IMR-90 (cell line): ENCODE measurements at regions not wholly inside any gene's neighbourhood (a gene's known extent, or its start where the extent isn't known, plus 50 kb on each side); places are given as distances from the start of the nearest gene placed in this dataset.

Experiments
- ATAC-seq: fragments of 200-7000 bp; cut with Tn5 transposase; 2 replicates; pipeline ENCODE4 v1.9.1; 2020; ENCODE audit warnings: low read depth, mild to moderate bottlenecking, moderate library complexity
- BruUV-seq: library from RNA; stranded (reverse); fragments of 400-500 nt; replicated peaks from 2 replicates; lab custom pipeline; 2021; lab: Mats Ljungman, UMichigan
- CTCF ChIA-PET: fragments of 300-600 bp; formaldehyde crosslinking; extraction: SDS; loops from one replicate; lab custom pipeline; 2021; ENCODE audit warnings: antibody characterized with exemption; lab: Yijun Ruan, JAX
- POLR2A ChIA-PET: fragments of 300-600 bp; sonication (Branson Sonifier 250); formaldehyde crosslinking; loops from one replicate; lab custom pipeline; 2022; ENCODE audit warnings: antibody characterized with exemption; ENCODE audit not compliant: unreplicated experiment; lab: Charles Lee
- DNase-seq: peaks from one replicate; pipeline ENCODE4 v3.0.0; 2013
- H2AFZ ChIP-seq: replicated peaks from 2 replicates; pipeline ENCODE3; 2013; ENCODE audit warnings: low read length, mild to moderate bottlenecking; ENCODE audit not compliant: poor library complexity
- H2AK5ac ChIP-seq: 2 replicates; pipeline ENCODE4 v1.6.1; 2013; ENCODE audit warnings: low read depth, low read length, inconsistent platforms
- H2AK9ac ChIP-seq: replicated peaks from 2 replicates; pipeline ENCODE3; 2013; ENCODE audit warnings: mild to moderate bottlenecking, low read depth, low read length, moderate library complexity; ENCODE audit not compliant: poor library complexity
- H2BK120ac ChIP-seq: 2 replicates; pipeline ENCODE4 v1.6.1; 2013; ENCODE audit warnings: low read depth, low read length, inconsistent platforms
- H2BK15ac ChIP-seq: 3 replicates; pipeline ENCODE4 v1.6.1; 2013; ENCODE audit warnings: low read depth, low read length, inconsistent platforms
- H2BK20ac ChIP-seq: 2 replicates; pipeline ENCODE4 v1.6.1; 2013; ENCODE audit warnings: low read depth, mild to moderate bottlenecking, inconsistent platforms, low read length, moderate library complexity
- H2BK5ac ChIP-seq: 2 replicates; pipeline ENCODE4 v1.6.1; 2013; ENCODE audit warnings: mild to moderate bottlenecking, low read depth, low read length, inconsistent platforms; ENCODE audit not compliant: poor library complexity, severe bottlenecking
- H3K14ac ChIP-seq: replicated peaks from 2 replicates; pipeline ENCODE4 v1.6.1; 2013; ENCODE audit warnings: low read depth, low read length, inconsistent platforms
- H3K18ac ChIP-seq: 2 replicates; pipeline ENCODE4 v1.6.1; 2013; ENCODE audit warnings: low read depth, low read length, control low read depth
- H3K23ac ChIP-seq: 2 replicates; pipeline ENCODE4 v1.6.1; 2013; ENCODE audit warnings: low read depth, low read length, inconsistent platforms
- H3K27ac ChIP-seq: 2 replicates; pipeline ENCODE4 v1.5.1; 2013; ENCODE audit warnings: mild to moderate bottlenecking, control low read depth, low read length; ENCODE audit not compliant: insufficient read depth
- H3K27me3 ChIP-seq: 2 replicates; pipeline ENCODE4 v1.6.1; 2013; ENCODE audit warnings: low read length; ENCODE audit not compliant: control insufficient read depth, insufficient read depth
- H3K36me3 ChIP-seq: 2 replicates; pipeline ENCODE4 v1.6.1; 2013; ENCODE audit warnings: low read length, mixed read lengths; ENCODE audit not compliant: control insufficient read depth, insufficient read depth
- H3K4ac ChIP-seq: 2 replicates; pipeline ENCODE4 v1.6.1; 2013; ENCODE audit warnings: low read depth, low read length, inconsistent platforms
- H3K4me1 ChIP-seq: 2 replicates; pipeline ENCODE4 v1.6.1; 2013; ENCODE audit warnings: low read length, mixed read lengths; ENCODE audit not compliant: control insufficient read depth, insufficient read depth
- H3K4me2 ChIP-seq: 2 replicates; pipeline ENCODE4 v1.6.1; 2013; ENCODE audit warnings: low read depth, mild to moderate bottlenecking, control low read depth, low read length, moderate library complexity
- H3K4me3 ChIP-seq: 2 replicates; pipeline ENCODE4 v1.5.1; 2013; ENCODE audit warnings: low read depth, mild to moderate bottlenecking, control low read depth, low read length, moderate library complexity; ENCODE audit not compliant: insufficient read depth
- H3K56ac ChIP-seq: 2 replicates; pipeline ENCODE4 v1.6.1; 2013; ENCODE audit warnings: low read length, inconsistent platforms; ENCODE audit not compliant: insufficient read depth; ENCODE audit errors: extremely low read depth
- H3K79me1 ChIP-seq, 2 experiments: 2 replicates each; pipeline ENCODE4 v1.6.1; 2013; ENCODE audit warnings: low read length in 2 of 2, inconsistent platforms in 1 of 2, low read depth in 1 of 2
- H3K9ac ChIP-seq: 2 replicates; pipeline ENCODE4 v1.6.1; 2013; ENCODE audit warnings: low read depth, low read length, control low read depth
- H3K9me1 ChIP-seq: 2 replicates; pipeline ENCODE4 v1.6.1; 2013; ENCODE audit warnings: low read length, inconsistent platforms; ENCODE audit not compliant: insufficient read depth
- H3K9me3 ChIP-seq: 2 replicates; pipeline ENCODE4 v1.6.1; 2013; ENCODE audit warnings: low read length; ENCODE audit not compliant: control insufficient read depth, insufficient read depth
- H4K20me1 ChIP-seq: 2 replicates; pipeline ENCODE4 v1.6.1; 2013; ENCODE audit warnings: low read length, inconsistent platforms; ENCODE audit not compliant: insufficient read depth
- H4K5ac ChIP-seq: 2 replicates; pipeline ENCODE4 v1.6.1; 2013; ENCODE audit warnings: mild to moderate bottlenecking, low read depth, low read length, control low read depth
- H4K8ac ChIP-seq, 2 experiments: 2 replicates each; pipeline ENCODE4 v1.6.1; 2013; ENCODE audit warnings: low read depth in 2 of 2, low read length in 2 of 2, control low read depth in 1 of 2, inconsistent platforms in 1 of 2
- H4K91ac ChIP-seq: 2 replicates; pipeline ENCODE4 v1.6.1; 2013; ENCODE audit warnings: low read depth, low read length, inconsistent platforms; ENCODE audit not compliant: insufficient read depth
- BHLHE40 ChIP-seq: fragments of 150-350 bp; IDR thresholded peaks from 2 replicates; pipeline ENCODE4 v1.6.1; 2016; ENCODE audit warnings: mild to moderate bottlenecking, low read depth, low read length
- CEBPB ChIP-seq: IDR thresholded peaks from 2 replicates; pipeline ENCODE4 v1.6.1; 2012; ENCODE audit warnings: low read depth, low read length, improper control_type of control experiment
- CHD1 ChIP-seq: IDR thresholded peaks from 2 replicates; pipeline ENCODE4 v1.6.1; 2012; ENCODE audit warnings: low read depth, low read length, improper control_type of control experiment
- MAZ ChIP-seq: IDR thresholded peaks from 2 replicates; pipeline ENCODE4 v1.6.1; 2012; ENCODE audit warnings: low read depth, mild to moderate bottlenecking, low read length, improper control_type of control experiment, moderate library complexity, borderline replicate concordance
- RCOR1 ChIP-seq: IDR thresholded peaks from 2 replicates; pipeline ENCODE4 v1.6.1; 2012; ENCODE audit warnings: mild to moderate bottlenecking, low read length, improper control_type of control experiment; ENCODE audit not compliant: insufficient replicate concordance
- SMC3 ChIP-seq: fragments of 150-350 bp; IDR thresholded peaks from 2 replicates; pipeline ENCODE4 v1.6.1; 2016; ENCODE audit warnings: low read depth, mild to moderate bottlenecking, antibody characterized with exemption, low read length, moderate library complexity
- dilution Hi-C: fragments of 300-500 bp; cut with HindIII; formaldehyde crosslinking; loops from one replicate; pipeline ENCODE4 v1.14.3; 2018; ENCODE audit warnings: low sequenced_read_pairs; ENCODE audit not compliant: unreplicated experiment
- in situ Hi-C: fragments of 300-500 bp; cut with MboI; formaldehyde crosslinking; loops from 3 replicates; pipeline ENCODE4 v1.14.3; 2019; ENCODE audit warnings: low sequenced_read_pairs, inconsistent platforms, mixed read lengths
- intact Hi-C: fragments of 100-400 bp; cut with micrococcal nuclease; formaldehyde crosslinking; loops from 2 replicates; pipeline ENCODE4 v1.10.0; 2022
- TF ChIP-seq, protein P1 (sequence below): conservative IDR thresholded peaks from 2 replicates; pipeline ENCODE4 v1.5.1; 2012; ENCODE audit warnings: mild to moderate bottlenecking, low read depth, low read length, improper control_type of control experiment

DNA sequence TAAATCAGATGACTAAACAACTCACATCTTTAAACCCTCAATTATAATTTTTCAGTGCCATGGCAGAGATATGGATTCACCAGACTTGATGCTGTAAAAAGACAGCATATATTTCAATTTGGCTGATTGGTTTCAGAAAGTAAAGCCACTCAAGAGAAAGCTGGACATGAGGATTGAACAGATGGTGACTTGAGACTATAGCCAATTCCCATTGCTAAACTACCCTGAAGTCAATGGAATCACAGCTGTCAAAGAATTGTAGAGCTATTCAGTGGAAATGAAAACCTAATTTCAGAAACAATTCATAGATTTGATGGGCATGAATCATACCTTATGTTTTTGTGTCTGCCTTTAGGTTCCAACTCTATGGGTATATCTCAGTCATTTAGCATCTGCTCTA, 510.6 kb upstream of the BOD1L1 start:
- Histone ChIP-seq H2BK15ac (no peak overlapping the region), H3K9me1 (no peaks in the 10 kb centered on the region), H3K9me3 (no peaks in the 10 kb centered on the region), H3K9ac (no peak overlapping the region), H3K23ac (no peak overlapping the region), H3K18ac (no peak overlapping the region), H3K4me2 (no peak overlapping the region), H3K36me3 (no peaks in the 10 kb centered on the region), H3K4me3 (no peak overlapping the region), H2AFZ (no peak overlapping the region), H3K79me1 (no peaks in the 10 kb centered on the region), H2AK5ac (no peak overlapping the region), H4K8ac (no peak overlapping the region), H2BK5ac (no peak overlapping the region), H2BK120ac (no peak overlapping the region), H3K56ac (no peak overlapping the region), H3K27ac (no peak overlapping the region), H4K91ac (no peak overlapping the region), H3K4me1 (no peaks in the 10 kb centered on the region), H3K27me3 (no peaks in the 10 kb centered on the region), H4K20me1 (no peaks in the 10 kb centered on the region), H3K14ac (no peak overlapping the region), H2AK9ac (no peak overlapping the region), H2BK20ac (no peak overlapping the region), H3K4ac (no peak overlapping the region), H4K5ac (no peak overlapping the region)
- intact Hi-C loops = loop anchor here (10.0 kb wide), 1 partner anchor 483 kb away; no protein-coding TSS in a partner anchor
- ChIA-PET POLR2A (no interaction called here), CTCF (no interaction called here)
- in situ Hi-C loops = no loop called here
- BruUV-seq = no TSS peak
- ATAC-seq (no peak), DNase-seq (no peak)
- dilution Hi-C loops = no loop called here
- TF ChIP-seq CEBPB = no peak
- TF ChIP-seq, protein P1, sequence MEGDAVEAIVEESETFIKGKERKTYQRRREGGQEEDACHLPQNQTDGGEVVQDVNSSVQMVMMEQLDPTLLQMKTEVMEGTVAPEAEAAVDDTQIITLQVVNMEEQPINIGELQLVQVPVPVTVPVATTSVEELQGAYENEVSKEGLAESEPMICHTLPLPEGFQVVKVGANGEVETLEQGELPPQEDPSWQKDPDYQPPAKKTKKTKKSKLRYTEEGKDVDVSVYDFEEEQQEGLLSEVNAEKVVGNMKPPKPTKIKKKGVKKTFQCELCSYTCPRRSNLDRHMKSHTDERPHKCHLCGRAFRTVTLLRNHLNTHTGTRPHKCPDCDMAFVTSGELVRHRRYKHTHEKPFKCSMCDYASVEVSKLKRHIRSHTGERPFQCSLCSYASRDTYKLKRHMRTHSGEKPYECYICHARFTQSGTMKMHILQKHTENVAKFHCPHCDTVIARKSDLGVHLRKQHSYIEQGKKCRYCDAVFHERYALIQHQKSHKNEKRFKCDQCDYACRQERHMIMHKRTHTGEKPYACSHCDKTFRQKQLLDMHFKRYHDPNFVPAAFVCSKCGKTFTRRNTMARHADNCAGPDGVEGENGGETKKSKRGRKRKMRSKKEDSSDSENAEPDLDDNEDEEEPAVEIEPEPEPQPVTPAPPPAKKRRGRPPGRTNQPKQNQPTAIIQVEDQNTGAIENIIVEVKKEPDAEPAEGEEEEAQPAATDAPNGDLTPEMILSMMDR = no peak
- no peak for TF ChIP-seq MAZ
- no peak for TF ChIP-seq RCOR1
- TF ChIP-seq BHLHE40 = no peak
- no peak for TF ChIP-seq CHD1
- TF ChIP-seq SMC3 = no peak
